ENCODE measurements at regions not wholly inside any gene's neighbourhood (a gene's known extent, or its start where the extent isn't known, plus 50 kb on each side); places are given as distances from the start of the nearest gene placed in this dataset.

- peaks cover 3% of the 10 kb centered on the region for H3K9me3 Mint-ChIP-seq
- H3K4me1 Mint-ChIP-seq, result peaks cover 4% of the 10 kb centered on the region
- no peak overlapping the region for H3K27ac Mint-ChIP-seq
- H3K4me3 Mint-ChIP-seq, result no peak overlapping the region
- no peaks in the 10 kb centered on the region for H3K36me3 Mint-ChIP-seq
- DNase-seq (ENCODE audit: low spot score in 2 of 2, unreplicated experiment in 2 of 2), result no peak
- H3K27me3 Mint-ChIP-seq (ENCODE audit: low read depth), result peaks cover 38% of the 10 kb centered on the region
- TF ChIP-seq CTCF (IDR thresholded peaks at IDR 0.05; ENCODE audit: unreplicated experiment), result no peak
These were observed 230.9 kb downstream of the C4orf33 start for GRCh38 chr4:129326571-129327460.

- Mint-ChIP-seq H3K27ac (no peak overlapping the region), H3K27me3 (ENCODE audit: low read depth) (peaks cover 32% of the 10 kb centered on the region), H3K4me1 (peaks cover 4% of the 10 kb centered on the region), H3K36me3 (no peaks in the 10 kb centered on the region), H3K9me3 (peaks cover 3% of the 10 kb centered on the region), H3K4me3 (no peak overlapping the region)
- no peak for TF ChIP-seq CTCF (IDR thresholded peaks at IDR 0.05; ENCODE audit: unreplicated experiment)
- DNase-seq (ENCODE audit: low spot score in 2 of 2, unreplicated experiment in 2 of 2), result no peak
These were observed 231.7 kb downstream of the C4orf33 start for GRCh38 chr4:129327637-129328036.

GRCh38 chr4:129328162-129328561 lies 232.2 kb downstream of the C4orf33 start:
- no peak overlapping the region for H3K4me3 Mint-ChIP-seq
- peaks cover 3% of the 10 kb centered on the region for H3K9me3 Mint-ChIP-seq
- H3K27ac Mint-ChIP-seq, result no peak overlapping the region
- H3K36me3 Mint-ChIP-seq, result no peaks in the 10 kb centered on the region
- TF ChIP-seq CTCF (IDR thresholded peaks at IDR 0.05; ENCODE audit: unreplicated experiment), result no peak
- DNase-seq (ENCODE audit: low spot score in 2 of 2, unreplicated experiment in 2 of 2), result no peak
- H3K27me3 Mint-ChIP-seq (ENCODE audit: low read depth), result peaks cover 29% of the 10 kb centered on the region
- H3K4me1 Mint-ChIP-seq, result peaks cover 4% of the 10 kb centered on the region

GRCh38 chr4:129334136-129334535 lies 238.2 kb downstream of the C4orf33 start:
- peaks cover 3% of the 10 kb centered on the region for H3K9me3 Mint-ChIP-seq
- no peak for TF ChIP-seq CTCF (IDR thresholded peaks at IDR 0.05; ENCODE audit: unreplicated experiment)
- H3K4me1 Mint-ChIP-seq, result peaks cover 13% of the 10 kb centered on the region
- no peak overlapping the region for H3K27ac Mint-ChIP-seq
- H3K4me3 Mint-ChIP-seq, result no peak overlapping the region
- DNase-seq (ENCODE audit: low spot score in 2 of 2, unreplicated experiment in 2 of 2), result no peak
- no peaks in the 10 kb centered on the region for H3K36me3 Mint-ChIP-seq
- peaks cover 10% of the 10 kb centered on the region for H3K27me3 Mint-ChIP-seq (ENCODE audit: low read depth)

GRCh38 chr4:129335276-129335675 lies 239.3 kb downstream of the C4orf33 start:
- no peak for TF ChIP-seq CTCF (IDR thresholded peaks at IDR 0.05; ENCODE audit: unreplicated experiment)
- H3K9me3 Mint-ChIP-seq, result peaks cover 2% of the 10 kb centered on the region
- DNase-seq (ENCODE audit: low spot score in 2 of 2, unreplicated experiment in 2 of 2), result no peak
- H3K4me1 Mint-ChIP-seq, result peaks cover 13% of the 10 kb centered on the region
- H3K27me3 Mint-ChIP-seq (ENCODE audit: low read depth), result peaks cover 10% of the 10 kb centered on the region
- H3K4me3 Mint-ChIP-seq, result no peak overlapping the region
- no peaks in the 10 kb centered on the region for H3K36me3 Mint-ChIP-seq
- H3K27ac Mint-ChIP-seq, result no peak overlapping the region
